ENCODE measurements at regions not wholly inside any gene's neighbourhood (a gene's known extent, or its start where the extent isn't known, plus 50 kb on each side); places are given as distances from the start of the nearest gene placed in this dataset.
"Not testable (repeated sequence)": the region's sequence is repeated elsewhere in the genome, so short reads cannot be mapped to it uniquely, and the experiment has no call there.

DNA sequence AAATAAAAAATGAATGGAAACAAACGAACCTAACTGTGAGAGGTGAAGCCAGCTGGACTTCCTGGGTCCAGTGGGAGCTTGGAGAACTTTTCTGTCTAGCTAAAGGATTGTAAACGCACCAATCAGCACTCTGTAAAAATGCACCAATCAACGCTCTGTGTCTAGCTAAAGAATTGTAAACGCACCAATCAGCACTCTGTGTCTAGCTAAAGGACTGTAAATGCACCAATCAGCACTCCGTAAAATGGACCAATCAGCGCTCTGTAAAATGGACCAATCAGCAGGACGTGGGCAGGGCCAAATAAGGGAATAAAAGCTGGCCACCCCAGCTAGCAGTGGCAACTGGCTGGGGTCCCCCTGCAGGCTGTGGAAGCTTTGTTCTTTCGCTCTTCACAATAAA lies 135.8 kb downstream of the ATP6V1G3 start:
- H3K4me3 ChIP-seq (replicated peaks in 1 of 3; ENCODE audit: insufficient read depth in 1 of 3, low read depth in 2 of 3, low read length in 3 of 3); H3K4me2 ChIP-seq (ENCODE audit: low read depth, low read length); intact Hi-C loops (cut with micrococcal nuclease; ENCODE audit: unreplicated experiment); H3K27me3 ChIP-seq (ENCODE audit: control insufficient read depth in 1 of 2, insufficient read depth in 2 of 2, low read length in 2 of 2); in situ Hi-C loops (cut with HindIII; ENCODE audit: extremely low pct_ligation_motif_present, low pct_unique_long_range_greater_than_20kb); H3K36me3 ChIP-seq (replicated peaks in 1 of 2; ENCODE audit: control insufficient read depth in 1 of 2, insufficient read depth in 2 of 2, low read length in 2 of 2); POLR2A ChIA-PET; ATAC-seq; CTCF ChIA-PET (ENCODE audit: low intra/inter-chr PET ratio, low total read pairs); H3K27ac ChIP-seq (ENCODE audit: extremely low read length, insufficient read depth, low read length); H4K20me1 ChIP-seq (ENCODE audit: insufficient read depth, low read length); H2AFZ ChIP-seq (ENCODE audit: low read length); BruUV-seq (replicated peaks); DNase-seq (ENCODE audit: low spot score); FAIRE-seq; H3K79me2 ChIP-seq (ENCODE audit: insufficient read depth, low read length); H3K4me1 ChIP-seq (ENCODE audit: insufficient read depth, low read length); H3K9ac ChIP-seq (ENCODE audit: insufficient read depth, low read depth, low read length); H3K9me3 ChIP-seq (ENCODE audit: low read length): not testable (repeated sequence)
- WGBS (ENCODE audit: low lambda C conversion rate) = 28% methylated on average over 8 of the region's 8 CpGs
- TF ChIP-seq NFYB (CRISPR knock-in tag; IDR thresholded peaks at IDR 0.05) = peak; percentile 45

DNA sequence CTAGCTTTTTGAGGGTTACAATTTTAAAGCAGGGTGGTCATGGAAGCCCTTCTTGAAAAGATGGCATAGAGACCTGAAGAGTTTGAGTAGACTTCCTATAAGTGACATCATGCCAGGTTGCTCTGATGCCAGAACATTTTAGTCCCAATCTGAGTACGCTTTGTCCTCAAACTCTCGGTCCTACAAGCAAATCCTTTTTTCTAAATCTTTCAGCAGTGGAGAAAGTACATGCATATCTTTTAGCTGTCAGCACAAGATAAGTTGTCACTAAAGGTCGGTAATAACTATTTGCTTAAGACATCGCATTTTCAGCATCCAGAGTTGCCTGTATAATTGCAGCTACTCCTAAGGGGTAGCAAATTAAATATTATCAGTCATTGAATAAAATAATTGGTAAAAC lies 140.4 kb downstream of the ATP6V1G3 start:
- in situ Hi-C loops (cut with HindIII; ENCODE audit: extremely low pct_ligation_motif_present, low pct_unique_long_range_greater_than_20kb) (no loop called here), intact Hi-C loops (cut with micrococcal nuclease; ENCODE audit: unreplicated experiment) (no loop called here)
- POLR2A ChIA-PET = no interaction called here
- no peaks in the 10 kb centered on the region for H3K9me3 ChIP-seq (ENCODE audit: low read length)
- no peak overlapping the region for H3K4me2 ChIP-seq (ENCODE audit: low read depth, low read length)
- H3K4me3 ChIP-seq (replicated peaks in 1 of 3; ENCODE audit: insufficient read depth in 1 of 3, low read depth in 2 of 3, low read length in 3 of 3) = no peak overlapping the region
- H2AFZ ChIP-seq (ENCODE audit: low read length) = no peak overlapping the region
- H3K27ac ChIP-seq (ENCODE audit: extremely low read length, insufficient read depth, low read length) = no peak overlapping the region
- no peak for DNase-seq (ENCODE audit: low spot score)
- H3K9ac ChIP-seq (ENCODE audit: insufficient read depth, low read depth, low read length) = no peak overlapping the region
- BruUV-seq (replicated peaks) = no TSS peak
- 4% methylated on average over 4 of the region's 4 CpGs for WGBS (ENCODE audit: low lambda C conversion rate)
- ATAC-seq = no peak
- CTCF ChIA-PET (ENCODE audit: low intra/inter-chr PET ratio, low total read pairs) = no interaction called here
- no peak for FAIRE-seq
- H4K20me1 ChIP-seq (ENCODE audit: insufficient read depth, low read length) = no peaks in the 10 kb centered on the region
- H3K27me3 ChIP-seq (ENCODE audit: control insufficient read depth in 1 of 2, insufficient read depth in 2 of 2, low read length in 2 of 2) = no peaks in the 10 kb centered on the region
- H3K79me2 ChIP-seq (ENCODE audit: insufficient read depth, low read length) = no peaks in the 10 kb centered on the region
- H3K36me3 ChIP-seq (replicated peaks in 1 of 2; ENCODE audit: control insufficient read depth in 1 of 2, insufficient read depth in 2 of 2, low read length in 2 of 2) = no peaks in the 10 kb centered on the region
- no peaks in the 10 kb centered on the region for H3K4me1 ChIP-seq (ENCODE audit: insufficient read depth, low read length)
- no peak for TF ChIP-seq ZNF780A (CRISPR knock-in tag; IDR thresholded peaks at IDR 0.05)
- TF ChIP-seq, protein P1, sequence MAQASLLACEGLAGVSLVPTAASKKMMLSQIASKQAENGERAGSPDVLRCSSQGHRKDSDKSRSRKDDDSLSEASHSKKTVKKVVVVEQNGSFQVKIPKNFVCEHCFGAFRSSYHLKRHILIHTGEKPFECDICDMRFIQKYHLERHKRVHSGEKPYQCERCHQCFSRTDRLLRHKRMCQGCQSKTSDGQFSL (CRISPR knock-in tag; IDR thresholded peaks at IDR 0.05) = no peak
- TF ChIP-seq, protein P2, sequence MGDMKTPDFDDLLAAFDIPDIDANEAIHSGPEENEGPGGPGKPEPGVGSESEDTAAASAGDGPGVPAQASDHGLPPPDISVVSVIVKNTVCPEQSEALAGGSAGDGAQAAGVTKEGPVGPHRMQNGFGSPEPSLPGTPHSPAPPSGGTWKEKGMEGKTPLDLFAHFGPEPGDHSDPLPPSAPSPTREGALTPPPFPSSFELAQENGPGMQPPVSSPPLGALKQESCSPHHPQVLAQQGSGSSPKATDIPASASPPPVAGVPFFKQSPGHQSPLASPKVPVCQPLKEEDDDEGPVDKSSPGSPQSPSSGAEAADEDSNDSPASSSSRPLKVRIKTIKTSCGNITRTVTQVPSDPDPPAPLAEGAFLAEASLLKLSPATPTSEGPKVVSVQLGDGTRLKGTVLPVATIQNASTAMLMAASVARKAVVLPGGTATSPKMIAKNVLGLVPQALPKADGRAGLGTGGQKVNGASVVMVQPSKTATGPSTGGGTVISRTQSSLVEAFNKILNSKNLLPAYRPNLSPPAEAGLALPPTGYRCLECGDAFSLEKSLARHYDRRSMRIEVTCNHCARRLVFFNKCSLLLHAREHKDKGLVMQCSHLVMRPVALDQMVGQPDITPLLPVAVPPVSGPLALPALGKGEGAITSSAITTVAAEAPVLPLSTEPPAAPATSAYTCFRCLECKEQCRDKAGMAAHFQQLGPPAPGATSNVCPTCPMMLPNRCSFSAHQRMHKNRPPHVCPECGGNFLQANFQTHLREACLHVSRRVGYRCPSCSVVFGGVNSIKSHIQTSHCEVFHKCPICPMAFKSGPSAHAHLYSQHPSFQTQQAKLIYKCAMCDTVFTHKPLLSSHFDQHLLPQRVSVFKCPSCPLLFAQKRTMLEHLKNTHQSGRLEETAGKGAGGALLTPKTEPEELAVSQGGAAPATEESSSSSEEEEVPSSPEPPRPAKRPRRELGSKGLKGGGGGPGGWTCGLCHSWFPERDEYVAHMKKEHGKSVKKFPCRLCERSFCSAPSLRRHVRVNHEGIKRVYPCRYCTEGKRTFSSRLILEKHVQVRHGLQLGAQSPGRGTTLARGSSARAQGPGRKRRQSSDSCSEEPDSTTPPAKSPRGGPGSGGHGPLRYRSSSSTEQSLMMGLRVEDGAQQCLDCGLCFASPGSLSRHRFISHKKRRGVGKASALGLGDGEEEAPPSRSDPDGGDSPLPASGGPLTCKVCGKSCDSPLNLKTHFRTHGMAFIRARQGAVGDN (CRISPR knock-in tag; IDR thresholded peaks at IDR 0.05) = no peak
- TF ChIP-seq, protein P3, sequence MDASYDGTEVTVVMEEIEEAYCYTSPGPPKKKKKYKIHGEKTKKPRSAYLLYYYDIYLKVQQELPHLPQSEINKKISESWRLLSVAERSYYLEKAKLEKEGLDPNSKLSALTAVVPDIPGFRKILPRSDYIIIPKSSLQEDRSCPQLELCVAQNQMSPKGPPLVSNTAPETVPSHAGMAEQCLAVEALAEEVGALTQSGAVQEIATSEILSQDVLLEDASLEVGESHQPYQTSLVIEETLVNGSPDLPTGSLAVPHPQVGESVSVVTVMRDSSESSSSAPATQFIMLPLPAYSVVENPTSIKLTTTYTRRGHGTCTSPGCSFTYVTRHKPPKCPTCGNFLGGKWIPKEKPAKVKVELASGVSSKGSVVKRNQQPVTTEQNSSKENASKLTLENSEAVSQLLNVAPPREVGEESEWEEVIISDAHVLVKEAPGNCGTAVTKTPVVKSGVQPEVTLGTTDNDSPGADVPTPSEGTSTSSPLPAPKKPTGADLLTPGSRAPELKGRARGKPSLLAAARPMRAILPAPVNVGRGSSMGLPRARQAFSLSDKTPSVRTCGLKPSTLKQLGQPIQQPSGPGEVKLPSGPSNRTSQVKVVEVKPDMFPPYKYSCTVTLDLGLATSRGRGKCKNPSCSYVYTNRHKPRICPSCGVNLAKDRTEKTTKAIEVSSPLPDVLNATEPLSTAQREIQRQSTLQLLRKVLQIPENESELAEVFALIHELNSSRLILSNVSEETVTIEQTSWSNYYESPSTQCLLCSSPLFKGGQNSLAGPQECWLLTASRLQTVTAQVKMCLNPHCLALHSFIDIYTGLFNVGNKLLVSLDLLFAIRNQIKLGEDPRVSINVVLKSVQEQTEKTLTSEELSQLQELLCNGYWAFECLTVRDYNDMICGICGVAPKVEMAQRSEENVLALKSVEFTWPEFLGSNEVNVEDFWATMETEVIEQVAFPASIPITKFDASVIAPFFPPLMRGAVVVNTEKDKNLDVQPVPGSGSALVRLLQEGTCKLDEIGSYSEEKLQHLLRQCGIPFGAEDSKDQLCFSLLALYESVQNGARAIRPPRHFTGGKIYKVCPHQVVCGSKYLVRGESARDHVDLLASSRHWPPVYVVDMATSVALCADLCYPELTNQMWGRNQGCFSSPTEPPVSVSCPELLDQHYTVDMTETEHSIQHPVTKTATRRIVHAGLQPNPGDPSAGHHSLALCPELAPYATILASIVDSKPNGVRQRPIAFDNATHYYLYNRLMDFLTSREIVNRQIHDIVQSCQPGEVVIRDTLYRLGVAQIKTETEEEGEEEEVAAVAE (CRISPR knock-in tag; IDR thresholded peaks at IDR 0.05; ENCODE audit: borderline replicate concordance) = no peak

All from HepG2 (cell line).